H9 (cell line): ENCODE measurements at regions not wholly inside any gene's neighbourhood (a gene's known extent, or its start where the extent isn't known, plus 50 kb on each side); places are given as distances from the start of the nearest gene placed in this dataset.

Experiments
- DNase-seq: peaks from one replicate; pipeline ENCODE4 v3.0.0-alpha.2; 2017
- H2AFZ ChIP-seq: one replicate; pipeline ENCODE4 v1.6.1; 2013; ENCODE audit warnings: mild to moderate bottlenecking, low read length, control low read depth, moderate library complexity
- H2AK5ac ChIP-seq: 2 replicates; pipeline ENCODE4 v1.6.1; 2013; ENCODE audit warnings: low read length, control low read depth, mixed read lengths; ENCODE audit not compliant: insufficient read length
- H2BK120ac ChIP-seq: one replicate; pipeline ENCODE4 v1.6.1; 2013; ENCODE audit warnings: low read depth, mild to moderate bottlenecking, low read length, control low read depth, inconsistent platforms; ENCODE audit not compliant: poor library complexity, severe bottlenecking
- H2BK12ac ChIP-seq: 2 replicates; pipeline ENCODE4 v1.6.1; 2013; ENCODE audit warnings: low read length, control low read depth, mixed read lengths, low read depth; ENCODE audit not compliant: insufficient read length
- H2BK15ac ChIP-seq: 2 replicates; pipeline ENCODE4 v1.6.1; 2013; ENCODE audit warnings: low read depth, low read length, control low read depth
- H2BK20ac ChIP-seq: one replicate; pipeline ENCODE4 v1.6.1; 2013; ENCODE audit warnings: low read depth, mild to moderate bottlenecking, low read length, control low read depth, inconsistent platforms; ENCODE audit not compliant: poor library complexity, severe bottlenecking
- H2BK5ac ChIP-seq: 2 replicates; pipeline ENCODE4 v1.6.1; 2013; ENCODE audit warnings: low read length, control low read depth, mixed read lengths; ENCODE audit not compliant: insufficient read length
- H3K14ac ChIP-seq: 2 replicates; pipeline ENCODE4 v1.6.1; 2013; ENCODE audit warnings: low read length, control low read depth; ENCODE audit not compliant: insufficient read depth
- H3K18ac ChIP-seq: 2 replicates; pipeline ENCODE4 v1.6.1; 2013; ENCODE audit warnings: low read depth, mild to moderate bottlenecking, mixed read lengths, low read length, control low read depth; ENCODE audit not compliant: insufficient read length
- H3K23ac ChIP-seq: 2 replicates; pipeline ENCODE4 v1.6.1; 2013; ENCODE audit warnings: low read length, control low read depth, mixed read lengths, low read depth; ENCODE audit not compliant: insufficient read length
- H3K23me2 ChIP-seq: 2 replicates; pipeline ENCODE4 v1.6.1; 2013; ENCODE audit warnings: low read depth, mild to moderate bottlenecking, mixed read lengths, low read length, control low read depth; ENCODE audit not compliant: insufficient read length, poor library complexity, severe bottlenecking
- H3K27ac ChIP-seq: 2 replicates; pipeline ENCODE4 v1.5.1; 2013; ENCODE audit warnings: low read length, control low read depth, mixed read lengths, low read depth; ENCODE audit not compliant: insufficient read length
- H3K27me3 ChIP-seq: 2 replicates; pipeline ENCODE4 v1.6.1; 2013; ENCODE audit warnings: low read length, control low read depth, inconsistent platforms; ENCODE audit not compliant: insufficient read depth
- H3K4ac ChIP-seq: 2 replicates; pipeline ENCODE4 v1.6.1; 2013; ENCODE audit warnings: low read depth, mild to moderate bottlenecking, control low read depth, inconsistent platforms, low read length, moderate library complexity
- H3K4me1 ChIP-seq: 2 replicates; pipeline ENCODE4 v1.6.1; 2013; ENCODE audit warnings: low read length, control low read depth, inconsistent platforms; ENCODE audit not compliant: insufficient read depth
- H3K4me2 ChIP-seq: 2 replicates; pipeline ENCODE4 v1.6.1; 2013; ENCODE audit warnings: low read length, control low read depth, mixed read lengths; ENCODE audit not compliant: insufficient read length, insufficient read depth
- H3K56ac ChIP-seq: 2 replicates; pipeline ENCODE4 v1.6.1; 2013; ENCODE audit warnings: low read depth, mild to moderate bottlenecking, mixed read lengths, low read length, control low read depth; ENCODE audit not compliant: insufficient read length
- H3K79me1 ChIP-seq: 2 replicates; pipeline ENCODE4 v1.6.1; 2013; ENCODE audit warnings: low read depth, mild to moderate bottlenecking, moderate library complexity, low read length, control low read depth, inconsistent platforms; ENCODE audit not compliant: insufficient read depth, poor library complexity, severe bottlenecking
- H3K79me2 ChIP-seq: 2 replicates; pipeline ENCODE4 v1.6.1; 2013; ENCODE audit warnings: low read length, control low read depth, inconsistent platforms; ENCODE audit not compliant: insufficient read depth
- H3K9ac ChIP-seq: 2 replicates; pipeline ENCODE4 v1.6.1; 2013; ENCODE audit warnings: low read length, control low read depth, mixed read lengths; ENCODE audit not compliant: insufficient read length; ENCODE audit errors: extremely low read depth
- H3K9me3 ChIP-seq: one replicate; pipeline ENCODE4 v1.6.1; 2013; ENCODE audit warnings: low read depth, low read length, inconsistent platforms; ENCODE audit not compliant: control insufficient read depth
- H3T11ph ChIP-seq: one replicate; pipeline ENCODE4 v1.6.1; 2013; ENCODE audit warnings: mild to moderate bottlenecking, low read length, control low read depth, inconsistent platforms
- H4K20me1 ChIP-seq: one replicate; pipeline ENCODE4 v1.6.1; 2013; ENCODE audit not compliant: control insufficient read depth, insufficient read length, insufficient read depth
- H4K5ac ChIP-seq: 2 replicates; pipeline ENCODE4 v1.6.1; 2013; ENCODE audit warnings: low read depth, mild to moderate bottlenecking, mixed read lengths, low read length, control low read depth; ENCODE audit not compliant: insufficient read length
- H4K8ac ChIP-seq: replicated peaks from 2 replicates; pipeline ENCODE4 v1.6.1; 2013; ENCODE audit warnings: low read length, control low read depth, mixed read lengths, low read depth; ENCODE audit not compliant: insufficient read length
- H4K91ac ChIP-seq: 2 replicates; pipeline ENCODE4 v1.6.1; 2013; ENCODE audit warnings: low read depth, mild to moderate bottlenecking, moderate library complexity, mixed read lengths, low read length, control low read depth; ENCODE audit not compliant: insufficient read length
- H3K27ac Mint-ChIP-seq, 3 experiments: 2 replicates in 2 of 3; 3 replicates in 1 of 3; pipeline ENCODE4 v1.8.0; 2020 to 2021; ENCODE audit warnings: mixed read lengths in 3 of 3, mild to moderate bottlenecking in 1 of 3, moderate library complexity in 1 of 3
- H3K27me3 Mint-ChIP-seq: 2 replicates; pipeline ENCODE4 v1.8.0; 2021; ENCODE audit warnings: low read depth, mild to moderate bottlenecking, moderate library complexity, mixed read lengths
- H3K36me3 Mint-ChIP-seq, 3 experiments: 2 replicates in 2 of 3; 3 replicates in 1 of 3; pipeline ENCODE4 v1.8.0; 2020 to 2021; ENCODE audit warnings: low read depth in 3 of 3, mixed read lengths in 3 of 3; ENCODE audit not compliant: insufficient read depth in 1 of 3
- H3K4me1 Mint-ChIP-seq, 2 experiments: 2 replicates each; pipeline ENCODE4 v1.8.0; 2020; ENCODE audit warnings: mixed read lengths in 2 of 2
- H3K4me3 Mint-ChIP-seq, 2 experiments: 2 replicates in 1 of 2; 3 replicates in 1 of 2; pipeline ENCODE4 v1.8.0; 2020 to 2021; ENCODE audit warnings: mild to moderate bottlenecking in 2 of 2, mixed read lengths in 2 of 2, moderate library complexity in 1 of 2
- H3K9me3 Mint-ChIP-seq, 2 experiments: 2 replicates in 1 of 2; 3 replicates in 1 of 2; pipeline ENCODE4 v1.8.0; 2020; ENCODE audit warnings: mild to moderate bottlenecking in 2 of 2, mixed read lengths in 2 of 2, moderate library complexity in 1 of 2
- CTCF ChIP-seq: fragments of 200-600 bp; sonication (generic); conservative IDR thresholded peaks from 3 replicates; pipeline ENCODE4 v1.8.0; 2021; ENCODE audit warnings: antibody characterized with exemption, mild to moderate bottlenecking
- WGBS: extraction: QIAGEN DNeasy Blood & Tissue Kit; methylation state at CpG from one replicate; pipeline ENCODE4 v1.1.7; 2013; ENCODE audit warnings: missing lambda C conversion rate, low lambda C conversion rate, mixed read lengths; ENCODE audit not compliant: insufficient read length; ENCODE audit errors: extremely low coverage; 5-methylcytosine and 5-hydroxymethylcytosine counted together

GRCh38 chr21:19759836-19760235, 1238.4 kb upstream of the NCAM2 start:
- no peaks in the 10 kb centered on the region for H4K20me1 ChIP-seq
- no peak overlapping the region for H3T11ph ChIP-seq
- H3K27me3 Mint-ChIP-seq, result no peaks in the 10 kb centered on the region
- DNase-seq, result no peak
- no peaks in the 10 kb centered on the region for H3K27me3 ChIP-seq
- H3K9me3 Mint-ChIP-seq, result no peaks in the 10 kb centered on the region
- no peaks in the 10 kb centered on the region for H3K4me1 ChIP-seq
- H4K8ac ChIP-seq, result no peak overlapping the region
- no peak overlapping the region for H3K4me3 Mint-ChIP-seq
- H2BK20ac ChIP-seq, result no peak overlapping the region
- H3K27ac Mint-ChIP-seq, result no peak overlapping the region
- WGBS, result no CpG with 5 or more reads among the region's 19 CpGs
- H3K56ac ChIP-seq, result no peak overlapping the region
- no peak overlapping the region for H3K9ac ChIP-seq
- H2BK120ac ChIP-seq, result no peak overlapping the region
- H2BK15ac ChIP-seq, result no peak overlapping the region
- no peak overlapping the region for H2BK5ac ChIP-seq
- no peaks in the 10 kb centered on the region for H3K4me1 Mint-ChIP-seq
- no peaks in the 10 kb centered on the region for H3K23me2 ChIP-seq
- H3K4ac ChIP-seq, result no peak overlapping the region
- H3K79me2 ChIP-seq, result no peaks in the 10 kb centered on the region
- H3K14ac ChIP-seq, result no peak overlapping the region
- H3K9me3 ChIP-seq, result no peaks in the 10 kb centered on the region
- H3K18ac ChIP-seq, result no peak overlapping the region
- no peak overlapping the region for H2BK12ac ChIP-seq
- H2AK5ac ChIP-seq, result no peak overlapping the region
- no peaks in the 10 kb centered on the region for H3K36me3 Mint-ChIP-seq
- H3K23ac ChIP-seq, result no peak overlapping the region
- H4K5ac ChIP-seq, result no peak overlapping the region
- H3K79me1 ChIP-seq, result no peaks in the 10 kb centered on the region
- H3K27ac ChIP-seq, result no peak overlapping the region
- H2AFZ ChIP-seq, result no peak overlapping the region
- no peak overlapping the region for H4K91ac ChIP-seq
- no peak for TF ChIP-seq CTCF
- H3K4me2 ChIP-seq, result no peak overlapping the region
